ENCODE measurements at regions not wholly inside any gene's neighbourhood (a gene's known extent, or its start where the extent isn't known, plus 50 kb on each side); places are given as distances from the start of the nearest gene placed in this dataset.

DNA sequence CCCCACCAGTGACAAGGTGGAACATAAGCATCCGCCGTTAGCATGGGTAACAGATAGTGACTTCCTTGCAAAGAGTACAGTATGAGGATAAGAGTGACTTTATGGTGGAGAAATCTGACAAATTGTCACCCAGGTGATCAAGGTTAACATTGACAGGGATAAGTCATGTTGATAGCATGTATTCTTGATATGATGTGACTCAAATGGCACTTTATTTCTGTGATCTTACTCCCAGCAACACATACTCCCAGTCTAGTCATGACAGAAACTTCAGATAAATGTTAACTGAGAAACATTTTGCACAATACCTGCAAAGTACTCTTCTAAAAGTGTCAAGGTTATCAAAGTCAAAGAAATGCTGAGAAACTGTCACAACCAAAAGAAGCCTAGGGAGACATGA lies 588.6 kb upstream of the KIF2B start:
- ChIA-PET POLR2A (ENCODE audit: unreplicated experiment) (no interaction called here), CTCF (no interaction called here)
- Histone ChIP-seq H3F3A (ENCODE audit: insufficient read depth, low read depth) (no peaks in the 10 kb centered on the region), H3K27me3 (ENCODE audit: insufficient read depth, low read depth) (0 out of 2 replicates have a peak, but pooled peaks cover 4% of the 10 kb centered on the region), H3K36me3 (ENCODE audit: low read depth) (no peaks in the 10 kb centered on the region), H3K4me1 (replicated peaks; ENCODE audit: insufficient read depth) (no peaks in the 10 kb centered on the region), H3K79me2 (ENCODE audit: low read depth) (no peaks in the 10 kb centered on the region), H3K27ac (no peak overlapping the region), H3K9me2 (ENCODE audit: insufficient read depth) (no peaks in the 10 kb centered on the region), H2AFZ (no peak overlapping the region), H3K4me3 (no peak overlapping the region), H3K4me2 (no peak overlapping the region), H4K20me1 (ENCODE audit: insufficient read depth) (no peaks in the 10 kb centered on the region; the same call in 1 of the 2 replicates), H3K9me3 (ENCODE audit: insufficient read depth, low read depth) (0 out of 2 replicates have a peak, but pooled peaks cover 4% of the 10 kb centered on the region)
- intact Hi-C loops (cut with micrococcal nuclease; ENCODE audit: unreplicated experiment): no loop called here
- no peak for TF ChIP-seq EZH2 (IDR thresholded peaks at IDR 0.05; ENCODE audit: low read depth)
- TF ChIP-seq, protein P1, sequence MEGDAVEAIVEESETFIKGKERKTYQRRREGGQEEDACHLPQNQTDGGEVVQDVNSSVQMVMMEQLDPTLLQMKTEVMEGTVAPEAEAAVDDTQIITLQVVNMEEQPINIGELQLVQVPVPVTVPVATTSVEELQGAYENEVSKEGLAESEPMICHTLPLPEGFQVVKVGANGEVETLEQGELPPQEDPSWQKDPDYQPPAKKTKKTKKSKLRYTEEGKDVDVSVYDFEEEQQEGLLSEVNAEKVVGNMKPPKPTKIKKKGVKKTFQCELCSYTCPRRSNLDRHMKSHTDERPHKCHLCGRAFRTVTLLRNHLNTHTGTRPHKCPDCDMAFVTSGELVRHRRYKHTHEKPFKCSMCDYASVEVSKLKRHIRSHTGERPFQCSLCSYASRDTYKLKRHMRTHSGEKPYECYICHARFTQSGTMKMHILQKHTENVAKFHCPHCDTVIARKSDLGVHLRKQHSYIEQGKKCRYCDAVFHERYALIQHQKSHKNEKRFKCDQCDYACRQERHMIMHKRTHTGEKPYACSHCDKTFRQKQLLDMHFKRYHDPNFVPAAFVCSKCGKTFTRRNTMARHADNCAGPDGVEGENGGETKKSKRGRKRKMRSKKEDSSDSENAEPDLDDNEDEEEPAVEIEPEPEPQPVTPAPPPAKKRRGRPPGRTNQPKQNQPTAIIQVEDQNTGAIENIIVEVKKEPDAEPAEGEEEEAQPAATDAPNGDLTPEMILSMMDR (conservative IDR thresholded peaks at IDR 0.05): no peak
- DNase-seq: no peak
- no TSS peak for BruUV-seq (replicated peaks)

DNA sequence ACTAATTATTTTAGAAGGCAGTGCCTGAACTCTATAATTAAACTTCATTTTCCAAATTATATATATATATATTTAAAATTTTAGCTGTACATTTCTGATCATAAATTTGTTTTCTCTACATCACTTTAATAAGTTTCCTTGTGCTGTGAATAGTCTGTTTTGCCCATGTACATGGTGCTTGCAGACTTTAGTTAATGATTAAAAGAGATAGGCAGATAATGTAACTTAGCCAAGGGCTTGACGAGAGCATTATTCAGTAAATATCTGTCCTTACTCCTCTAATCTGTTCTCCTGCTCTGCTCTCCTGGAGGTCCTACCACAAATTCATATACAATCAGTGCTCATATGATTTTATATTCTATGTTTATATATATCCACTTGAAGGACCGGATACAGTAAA lies 595.2 kb upstream of the KIF2B start:
- H3K4me1 ChIP-seq (replicated peaks; ENCODE audit: insufficient read depth): no peaks in the 10 kb centered on the region
- intact Hi-C loops (cut with micrococcal nuclease; ENCODE audit: unreplicated experiment): no loop called here
- no peak overlapping the region for H3K4me3 ChIP-seq
- no peak overlapping the region for H2AFZ ChIP-seq
- no peaks in the 10 kb centered on the region for H4K20me1 ChIP-seq (ENCODE audit: insufficient read depth)
- H3K36me3 ChIP-seq (ENCODE audit: low read depth): no peaks in the 10 kb centered on the region
- no peaks in the 10 kb centered on the region for H3F3A ChIP-seq (ENCODE audit: insufficient read depth, low read depth)
- no peak overlapping the region for H3K4me2 ChIP-seq
- ChIA-PET POLR2A (ENCODE audit: unreplicated experiment) (interaction anchor here (0.5 kb wide), 1 partner anchor 62 kb away, joined by 8 read pairs; no protein-coding TSS in a partner anchor), CTCF (no interaction called here)
- H3K79me2 ChIP-seq (ENCODE audit: low read depth): no peaks in the 10 kb centered on the region
- H3K27me3 ChIP-seq (ENCODE audit: insufficient read depth, low read depth): no peaks in the 10 kb centered on the region
- H3K9me3 ChIP-seq (ENCODE audit: insufficient read depth, low read depth): no peaks in the 10 kb centered on the region
- H3K27ac ChIP-seq: no peak overlapping the region
- TF ChIP-seq, protein P1 (conservative IDR thresholded peaks at IDR 0.05): no peak
- TF ChIP-seq EZH2 (IDR thresholded peaks at IDR 0.05; ENCODE audit: low read depth): no peak
- DNase-seq: no peak
- no peaks in the 10 kb centered on the region for H3K9me2 ChIP-seq (ENCODE audit: insufficient read depth)
- no TSS peak for BruUV-seq (replicated peaks)

- Histone ChIP-seq H3K27ac (no peak overlapping the region), H3F3A (ENCODE audit: insufficient read depth, low read depth) (no peaks in the 10 kb centered on the region), H2AFZ (no peak overlapping the region), H3K9me3 (ENCODE audit: insufficient read depth, low read depth) (no peaks in the 10 kb centered on the region), H3K9me2 (ENCODE audit: insufficient read depth) (no peaks in the 10 kb centered on the region), H3K4me1 (replicated peaks; ENCODE audit: insufficient read depth) (no peaks in the 10 kb centered on the region), H3K4me2 (no peak overlapping the region), H4K20me1 (ENCODE audit: insufficient read depth) (no peaks in the 10 kb centered on the region), H3K27me3 (ENCODE audit: insufficient read depth, low read depth) (no peaks in the 10 kb centered on the region), H3K36me3 (ENCODE audit: low read depth) (no peaks in the 10 kb centered on the region), H3K4me3 (no peak overlapping the region), H3K79me2 (ENCODE audit: low read depth) (no peaks in the 10 kb centered on the region)
- DNase-seq: no peak
- TF ChIP-seq, protein P1 (conservative IDR thresholded peaks at IDR 0.05): no peak
- TF ChIP-seq EZH2 (IDR thresholded peaks at IDR 0.05; ENCODE audit: low read depth): no peak
- no TSS peak for BruUV-seq (replicated peaks)
- POLR2A ChIA-PET (ENCODE audit: unreplicated experiment): no interaction called here
- CTCF ChIA-PET: no interaction called here
- intact Hi-C loops (cut with micrococcal nuclease; ENCODE audit: unreplicated experiment): no loop called here
These were observed 595.6 kb upstream of the KIF2B start for GRCh38 chr17:53227111-53227510.
